ENCODE measurements at regions not wholly inside any gene's neighbourhood (a gene's known extent, or its start where the extent isn't known, plus 50 kb on each side); places are given as distances from the start of the nearest gene placed in this dataset.

DNA sequence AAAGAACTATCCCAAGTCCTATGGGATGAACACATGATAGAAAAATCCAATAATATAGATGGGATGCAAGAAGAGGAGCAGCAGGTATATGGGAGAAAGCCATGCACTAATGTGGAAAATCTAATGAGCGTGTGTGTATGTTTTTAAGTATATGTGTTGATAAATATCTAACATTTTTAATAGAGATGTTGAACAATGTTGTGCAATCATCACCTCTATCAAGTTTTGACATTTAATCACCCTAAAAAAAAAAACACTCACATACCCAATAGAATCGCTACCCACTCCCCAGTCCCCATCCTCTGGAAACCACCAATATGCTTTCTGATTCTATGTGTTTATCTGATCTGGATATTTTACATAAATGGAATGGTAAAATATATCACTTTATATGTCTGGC, 983.7 kb downstream of the SUCLG1 start:
- H3K27ac Mint-ChIP-seq, result no peak overlapping the region
- H3K27me3 Mint-ChIP-seq (ENCODE audit: low read depth), result no peaks in the 10 kb centered on the region
- H3K36me3 Mint-ChIP-seq (ENCODE audit: insufficient read depth in 2 of 2), result peaks cover 0 to 2% of the 10 kb centered on the region in 2 donors
- H3K4me3 Mint-ChIP-seq, result no peak overlapping the region
- H3K4me1 Mint-ChIP-seq (ENCODE audit: low read depth), result no peaks in the 10 kb centered on the region
- DNase-seq (no peak), ATAC-seq (replicated peaks in 1 of 2) (no peak)
- H3K9me3 Mint-ChIP-seq, result peaks cover 5 to 7% of the 10 kb centered on the region in 2 donors

DNA sequence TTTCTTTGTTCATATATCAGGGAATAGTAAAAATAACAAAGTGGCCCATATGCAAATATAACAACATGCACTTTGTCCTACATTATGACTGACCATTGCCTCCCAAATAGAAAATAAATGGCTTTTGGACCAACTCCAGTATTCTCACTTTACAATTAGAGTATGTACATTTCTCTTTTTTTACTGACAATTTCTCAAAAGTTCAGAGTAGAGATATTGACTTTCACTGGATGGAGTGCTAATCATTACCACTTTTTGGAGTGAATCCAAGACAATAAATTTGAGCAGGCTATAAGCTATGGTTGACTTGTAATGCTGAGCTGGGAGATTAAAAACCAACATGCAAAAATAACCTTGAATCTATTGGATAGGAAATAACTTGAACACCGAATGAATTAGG, 987.4 kb downstream of the SUCLG1 start:
- no peaks in the 10 kb centered on the region for H3K27me3 Mint-ChIP-seq (ENCODE audit: low read depth)
- ATAC-seq (replicated peaks in 1 of 2) (no peak), DNase-seq (no peak)
- H3K9me3 Mint-ChIP-seq, result peaks cover 2 to 12% of the 10 kb centered on the region in 2 donors
- H3K27ac Mint-ChIP-seq, result no peak overlapping the region
- no peak overlapping the region for H3K4me3 Mint-ChIP-seq
- H3K36me3 Mint-ChIP-seq (ENCODE audit: insufficient read depth in 2 of 2), result peaks cover 0 to 4% of the 10 kb centered on the region in 2 donors
- no peaks in the 10 kb centered on the region for H3K4me1 Mint-ChIP-seq (ENCODE audit: low read depth)

DNA sequence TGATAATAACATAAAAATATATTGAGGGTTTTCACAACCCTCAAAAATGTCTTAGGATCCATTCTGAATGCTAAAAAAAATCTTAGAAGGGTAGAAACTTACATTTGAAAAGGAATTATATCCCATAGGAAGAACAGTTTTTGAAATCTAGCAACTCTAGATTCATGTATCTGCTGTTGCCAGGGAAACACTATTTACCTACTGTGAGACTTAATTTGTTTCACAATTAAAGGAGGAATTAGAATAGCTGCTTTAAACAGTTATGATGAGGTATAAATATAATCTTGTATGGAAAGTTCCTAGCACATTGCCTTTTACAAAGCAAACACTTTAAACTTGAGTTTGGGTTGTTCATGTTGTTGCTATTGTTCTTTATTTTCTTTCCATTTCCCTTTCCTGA, 988.2 kb downstream of the SUCLG1 start:
- Mint-ChIP-seq H3K27me3 (ENCODE audit: low read depth) (no peaks in the 10 kb centered on the region), H3K4me3 (no peak overlapping the region), H3K36me3 (ENCODE audit: insufficient read depth in 2 of 2) (peaks cover 0 to 4% of the 10 kb centered on the region in 2 donors), H3K4me1 (ENCODE audit: low read depth) (no peaks in the 10 kb centered on the region), H3K27ac (no peak overlapping the region), H3K9me3 (peaks cover 2 to 12% of the 10 kb centered on the region in 2 donors)
- DNase-seq (no peak), ATAC-seq (replicated peaks in 1 of 2) (no peak)

DNA sequence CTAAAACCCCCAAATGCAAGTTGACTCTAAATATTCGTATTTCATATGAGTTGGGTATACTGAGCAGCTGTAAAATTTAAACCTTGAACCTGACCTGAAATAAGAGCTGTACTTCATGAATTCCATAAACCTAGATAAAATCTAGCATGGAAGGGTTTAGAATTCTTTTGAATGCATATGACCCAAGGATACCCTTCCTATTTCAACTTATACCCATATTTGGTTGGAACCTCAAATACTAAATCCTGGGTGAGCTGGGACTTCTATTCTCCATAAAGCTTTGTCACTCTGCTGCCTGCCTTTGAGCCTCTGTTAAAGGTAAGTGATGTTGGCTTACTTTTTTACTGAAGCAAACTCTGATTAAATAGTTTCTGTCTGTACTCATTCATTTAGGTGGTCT, 994.6 kb downstream of the SUCLG1 start:
- Mint-ChIP-seq H3K36me3 (ENCODE audit: insufficient read depth in 2 of 2) (peaks cover 0 to 2% of the 10 kb centered on the region in 2 donors), H3K4me1 (ENCODE audit: low read depth) (no peaks in the 10 kb centered on the region)

DNA sequence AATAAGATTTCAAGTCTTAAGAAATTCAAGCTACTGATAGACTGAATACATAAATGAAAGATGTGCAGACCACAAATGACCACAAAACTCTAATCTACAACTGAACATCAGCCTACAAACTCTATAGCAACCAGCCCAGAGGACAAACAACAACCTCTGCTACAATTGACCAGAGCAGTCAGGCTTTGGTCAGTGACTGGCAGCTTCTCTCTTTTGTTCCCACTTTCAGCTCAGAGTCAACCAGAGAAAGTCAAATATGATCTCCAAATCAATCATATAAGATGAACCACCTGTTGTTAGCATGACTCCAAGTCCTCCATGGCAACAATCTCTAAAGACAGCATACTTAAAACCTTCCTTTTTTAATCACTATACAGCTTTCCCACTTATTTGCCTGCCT, 996.2 kb downstream of the SUCLG1 start:
- H3K4me3 Mint-ChIP-seq, result no peak overlapping the region
- H3K27ac Mint-ChIP-seq, result no peak overlapping the region
- no peaks in the 10 kb centered on the region for H3K4me1 Mint-ChIP-seq (ENCODE audit: low read depth)
- DNase-seq (no peak), ATAC-seq (replicated peaks in 1 of 2) (no peak)
- peaks cover 0 to 3% of the 10 kb centered on the region in 2 donors for H3K9me3 Mint-ChIP-seq
- peaks cover 0 to 2% of the 10 kb centered on the region in 2 donors for H3K36me3 Mint-ChIP-seq (ENCODE audit: insufficient read depth in 2 of 2)
- no peaks in the 10 kb centered on the region for H3K27me3 Mint-ChIP-seq (ENCODE audit: low read depth)

More for the DNA sequence above, 994.6 kb downstream of the SUCLG1 start:
- DNase-seq, result no peak
- Mint-ChIP-seq H3K27me3 (ENCODE audit: low read depth) (no peaks in the 10 kb centered on the region), H3K9me3 (peaks cover 0 to 9% of the 10 kb centered on the region in 2 donors), H3K4me3 (no peak overlapping the region), H3K27ac (no peak overlapping the region)
- ATAC-seq (replicated peaks in 1 of 2), result no peak

DNA sequence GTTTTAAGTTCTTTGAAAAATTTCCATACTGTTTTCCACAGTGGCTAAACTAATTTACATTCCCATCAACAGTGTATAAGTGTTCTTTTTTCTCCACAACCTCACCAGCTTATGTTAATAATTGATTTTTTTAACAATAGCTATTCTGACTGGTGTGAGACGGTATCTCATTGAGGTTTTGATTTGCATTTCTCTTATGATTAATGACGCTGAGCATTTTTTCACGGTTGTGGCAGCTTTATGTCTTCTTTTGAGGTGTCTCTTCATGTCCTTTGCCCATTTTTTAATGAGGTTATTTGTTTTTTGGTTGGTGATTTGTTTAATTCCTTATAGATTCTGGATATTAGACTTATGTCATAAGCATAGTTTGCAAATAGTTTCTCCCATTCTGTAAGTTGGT, 997.9 kb downstream of the SUCLG1 start:
- Mint-ChIP-seq H3K4me3 (no peak overlapping the region), H3K27ac (no peak overlapping the region), H3K9me3 (peaks cover 0 to 2% of the 10 kb centered on the region in 2 donors), H3K36me3 (ENCODE audit: insufficient read depth in 2 of 2) (no peaks in the 10 kb centered on the region), H3K4me1 (ENCODE audit: low read depth) (no peaks in the 10 kb centered on the region), H3K27me3 (ENCODE audit: low read depth) (no peaks in the 10 kb centered on the region)
- no peak for DNase-seq
- no peak for ATAC-seq (replicated peaks in 1 of 2)

DNA sequence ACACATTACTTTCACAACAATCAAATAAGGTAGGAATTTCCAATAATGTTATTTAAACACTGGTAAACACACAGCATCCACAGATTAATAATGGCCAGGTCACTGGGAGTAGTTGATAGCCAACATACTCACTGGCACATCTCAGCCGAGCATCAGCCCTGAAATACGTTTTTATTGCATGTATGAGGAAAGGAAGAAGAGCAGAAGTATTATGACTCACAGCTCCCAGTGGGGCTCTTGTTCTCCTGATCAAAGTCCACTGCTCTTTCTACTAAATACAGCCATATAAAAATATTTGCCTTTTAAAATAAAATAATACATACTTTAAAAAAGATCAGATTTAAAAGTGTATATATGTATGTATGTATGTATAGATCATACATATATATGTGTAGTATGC, 999.6 kb downstream of the SUCLG1 start:
- ATAC-seq (replicated peaks in 1 of 2) (no peak), DNase-seq (no peak)
- Mint-ChIP-seq H3K27ac (no peak overlapping the region), H3K36me3 (ENCODE audit: insufficient read depth in 2 of 2) (no peaks in the 10 kb centered on the region), H3K27me3 (ENCODE audit: low read depth) (no peaks in the 10 kb centered on the region), H3K4me3 (no peak overlapping the region), H3K9me3 (peaks cover 2% of the 10 kb centered on the region in 2 donors), H3K4me1 (ENCODE audit: low read depth) (no peaks in the 10 kb centered on the region)

DNA sequence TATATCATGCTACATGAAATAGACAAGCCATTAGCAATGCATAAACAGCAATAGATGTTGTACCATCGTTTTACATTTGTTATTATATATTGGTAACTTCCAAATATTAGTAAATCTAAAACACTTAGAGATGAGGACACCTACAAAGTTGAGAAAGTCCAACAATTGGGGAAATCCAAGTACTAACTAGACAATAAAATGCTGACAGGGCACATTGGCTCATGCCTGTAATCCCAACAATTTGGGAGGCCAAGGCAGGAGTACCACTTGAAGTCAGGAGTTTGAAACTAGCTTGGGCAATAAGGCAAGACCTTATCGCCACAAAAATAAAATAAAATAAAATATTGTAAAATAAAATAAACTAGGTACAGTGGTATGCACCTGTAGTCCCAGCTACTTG, 1023.1 kb downstream of the SUCLG1 start:
- Mint-ChIP-seq H3K9me3 (peaks cover 3 to 8% of the 10 kb centered on the region in 2 donors), H3K4me3 (no peak overlapping the region), H3K4me1 (ENCODE audit: low read depth) (no peaks in the 10 kb centered on the region), H3K36me3 (ENCODE audit: insufficient read depth in 2 of 2) (no peaks in the 10 kb centered on the region), H3K27ac (no peak overlapping the region), H3K27me3 (ENCODE audit: low read depth) (no peaks in the 10 kb centered on the region)
- DNase-seq, result no peak
- ATAC-seq (replicated peaks in 1 of 2), result no peak

DNA sequence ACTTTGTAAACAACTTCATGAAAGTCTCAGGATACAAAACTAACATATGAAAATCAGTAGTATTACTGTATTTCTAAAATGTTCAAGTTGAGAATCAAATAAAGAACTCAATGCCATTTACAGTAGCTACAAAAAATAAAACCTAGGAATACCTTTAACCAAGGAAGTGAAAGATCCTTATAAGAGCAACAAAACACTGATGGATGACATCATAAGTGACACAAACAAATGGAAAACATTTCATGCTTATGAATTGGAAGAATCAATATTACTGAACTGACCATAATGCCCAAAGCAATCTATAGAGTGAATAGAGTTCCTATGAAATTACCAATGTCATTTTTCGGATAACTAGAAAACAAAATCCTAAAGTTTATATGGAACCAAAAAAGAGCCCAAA, 1038.1 kb downstream of the SUCLG1 start:
- ATAC-seq (replicated peaks in 1 of 2) (no peak), DNase-seq (no peak)
- H3K36me3 Mint-ChIP-seq (ENCODE audit: insufficient read depth in 2 of 2), result peaks cover 1 to 5% of the 10 kb centered on the region in 2 donors
- peaks cover 7 to 26% of the 10 kb centered on the region in 2 donors for H3K9me3 Mint-ChIP-seq
- H3K4me1 Mint-ChIP-seq (ENCODE audit: low read depth), result no peaks in the 10 kb centered on the region
- H3K4me3 Mint-ChIP-seq, result no peak overlapping the region
- no peaks in the 10 kb centered on the region for H3K27me3 Mint-ChIP-seq (ENCODE audit: low read depth)
- H3K27ac Mint-ChIP-seq, result no peak overlapping the region

DNA sequence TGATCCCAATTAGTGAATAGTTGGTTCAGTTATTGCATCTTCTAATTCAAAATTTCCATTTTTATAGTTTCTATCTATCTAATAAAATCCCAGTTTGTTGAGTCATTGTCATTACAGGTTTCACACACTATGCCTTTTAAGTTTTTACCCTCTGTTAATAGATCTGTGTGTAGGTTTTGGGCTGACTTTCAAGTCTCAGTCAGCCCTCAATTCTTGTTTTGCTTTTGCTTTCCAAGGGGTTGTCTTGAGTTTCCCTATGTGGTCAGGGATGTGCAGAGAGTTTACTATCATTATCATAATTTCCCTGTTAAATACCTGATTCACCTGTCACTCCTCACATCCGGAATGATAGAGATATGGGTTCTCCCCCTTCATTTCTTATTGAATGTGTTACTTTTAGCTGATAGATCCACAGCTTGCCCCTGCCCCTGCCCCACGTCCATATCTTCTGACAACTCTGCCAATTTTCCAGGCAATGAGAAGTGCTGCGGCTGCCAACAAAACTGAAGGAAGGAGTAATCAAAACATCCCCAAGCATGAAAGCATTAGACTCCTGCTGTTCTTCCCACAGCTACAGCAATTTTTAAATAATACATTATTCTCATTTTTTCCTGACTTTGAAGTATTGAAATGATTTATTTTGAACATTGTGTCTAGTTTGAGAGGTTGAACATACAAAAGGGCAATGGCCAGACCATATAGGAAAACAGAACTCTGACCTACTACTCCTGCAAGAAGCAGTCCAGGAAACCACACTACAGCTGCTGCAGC, 1064.8 kb downstream of the SUCLG1 start:
- H3K27ac Mint-ChIP-seq, result no peak overlapping the region
- ATAC-seq (replicated peaks in 1 of 2), result no peak
- peaks cover 0 to 2% of the 10 kb centered on the region in 2 donors for H3K9me3 Mint-ChIP-seq
- H3K36me3 Mint-ChIP-seq (ENCODE audit: insufficient read depth in 2 of 2), result peaks cover 0 to 2% of the 10 kb centered on the region in 2 donors
- H3K27me3 Mint-ChIP-seq (ENCODE audit: low read depth), result no peaks in the 10 kb centered on the region
- no peak overlapping the region for H3K4me3 Mint-ChIP-seq
- DNase-seq, result no peak
- H3K4me1 Mint-ChIP-seq (ENCODE audit: low read depth), result no peaks in the 10 kb centered on the region

DNA sequence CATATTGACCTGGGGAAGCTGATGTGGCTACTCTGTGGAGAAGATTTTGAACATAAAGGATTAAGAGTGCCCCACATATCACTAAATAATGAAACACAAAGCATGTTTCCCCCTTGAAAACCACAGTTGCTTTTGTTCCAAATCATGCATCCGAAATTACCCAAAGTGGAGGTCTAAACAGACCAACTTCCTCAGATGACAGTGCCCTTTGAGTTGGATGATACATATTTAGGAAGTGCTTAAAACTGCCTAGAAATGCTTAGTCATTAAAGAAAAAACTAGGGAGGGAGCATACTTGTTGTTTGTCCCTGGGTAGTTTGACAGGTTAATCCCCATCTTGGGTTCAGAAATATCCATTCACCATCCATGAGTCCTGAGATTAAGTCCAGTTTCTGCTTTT, 1070.3 kb downstream of the SUCLG1 start:
- no peaks in the 10 kb centered on the region for H3K27me3 Mint-ChIP-seq (ENCODE audit: low read depth)
- DNase-seq, result no peak
- H3K9me3 Mint-ChIP-seq, result peaks cover 0 to 2% of the 10 kb centered on the region in 2 donors
- H3K4me3 Mint-ChIP-seq, result no peak overlapping the region
- peaks cover 0 to 2% of the 10 kb centered on the region in 2 donors for H3K36me3 Mint-ChIP-seq (ENCODE audit: insufficient read depth in 2 of 2)
- no peaks in the 10 kb centered on the region for H3K4me1 Mint-ChIP-seq (ENCODE audit: low read depth)
- no peak for ATAC-seq (replicated peaks in 1 of 2)
- H3K27ac Mint-ChIP-seq, result no peak overlapping the region

DNA sequence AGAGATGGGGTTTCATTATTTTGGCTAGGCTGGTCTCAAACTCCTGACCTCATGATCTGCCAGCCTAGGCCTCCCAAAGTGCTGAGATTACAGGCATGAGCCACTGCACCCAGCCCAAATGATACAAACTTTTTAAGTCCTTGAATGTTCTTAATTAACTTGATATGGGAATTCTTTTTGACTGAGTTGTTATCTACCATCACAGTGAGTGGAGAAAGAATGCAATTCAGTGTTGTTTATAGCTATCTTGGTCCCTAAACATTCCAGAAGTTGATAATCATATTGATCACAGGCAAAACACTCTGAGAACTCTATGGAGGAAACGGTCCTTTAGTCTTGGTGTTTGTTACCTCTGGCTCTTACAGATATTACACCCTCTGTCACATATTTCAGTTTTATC, 1072.5 kb downstream of the SUCLG1 start:
- Mint-ChIP-seq H3K27me3 (ENCODE audit: low read depth) (no peaks in the 10 kb centered on the region), H3K4me1 (ENCODE audit: low read depth) (no peaks in the 10 kb centered on the region), H3K9me3 (peaks cover 0 to 5% of the 10 kb centered on the region in 2 donors), H3K4me3 (no peak overlapping the region), H3K36me3 (ENCODE audit: insufficient read depth in 2 of 2) (peaks cover 0 to 2% of the 10 kb centered on the region in 2 donors), H3K27ac (no peak overlapping the region)
- DNase-seq (no peak), ATAC-seq (replicated peaks in 1 of 2) (no peak)

DNA sequence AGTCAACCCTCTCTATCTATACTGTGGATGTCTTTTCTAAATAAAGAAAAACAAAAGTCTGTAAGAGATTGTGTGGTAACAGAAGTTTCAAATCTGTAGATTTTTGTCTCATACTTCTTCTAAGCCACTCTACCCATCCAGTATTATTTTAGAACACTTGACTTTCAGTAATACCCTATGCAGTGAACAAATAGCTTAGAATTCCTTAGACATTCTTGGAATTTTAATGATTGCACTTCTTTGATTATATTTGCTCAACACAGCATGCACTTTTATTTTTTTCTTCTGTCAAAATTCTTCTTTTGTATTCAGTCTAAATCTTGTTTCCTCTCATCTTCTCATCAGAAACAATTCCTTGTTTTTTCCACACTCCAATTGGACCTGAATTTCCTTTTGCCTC, 1080.2 kb downstream of the SUCLG1 start:
- no peaks in the 10 kb centered on the region for H3K4me1 Mint-ChIP-seq (ENCODE audit: low read depth)
- DNase-seq, result no peak
- ATAC-seq (replicated peaks in 1 of 2), result no peak
- H3K4me3 Mint-ChIP-seq, result no peak overlapping the region
- H3K27ac Mint-ChIP-seq, result no peak overlapping the region
- H3K9me3 Mint-ChIP-seq, result peaks cover 5 to 6% of the 10 kb centered on the region in 2 donors
- no peaks in the 10 kb centered on the region for H3K36me3 Mint-ChIP-seq (ENCODE audit: insufficient read depth in 2 of 2)
- no peaks in the 10 kb centered on the region for H3K27me3 Mint-ChIP-seq (ENCODE audit: low read depth)

DNA sequence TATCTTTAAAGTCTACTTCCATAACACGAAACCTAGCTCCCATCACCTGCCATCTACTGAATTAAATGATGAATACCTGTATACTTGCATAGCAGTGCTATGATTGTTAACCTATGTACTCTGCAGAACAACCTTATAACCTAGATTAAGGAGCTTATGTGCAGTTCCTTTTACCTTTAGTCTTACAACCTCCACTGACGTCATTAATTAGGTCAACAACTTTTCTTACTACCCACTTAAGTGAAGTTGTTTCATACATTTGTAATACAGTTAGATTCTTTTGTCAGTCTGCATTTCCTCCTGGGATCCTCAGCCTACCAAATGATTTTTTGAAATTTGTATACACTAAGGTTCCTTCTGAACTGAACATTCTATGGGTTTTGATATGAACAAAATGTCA, 1082.3 kb downstream of the SUCLG1 start:
- Mint-ChIP-seq H3K9me3 (peaks cover 1 to 7% of the 10 kb centered on the region in 2 donors), H3K27me3 (ENCODE audit: low read depth) (no peaks in the 10 kb centered on the region), H3K27ac (no peak overlapping the region), H3K4me3 (no peak overlapping the region), H3K36me3 (ENCODE audit: insufficient read depth in 2 of 2) (no peaks in the 10 kb centered on the region), H3K4me1 (ENCODE audit: low read depth) (no peaks in the 10 kb centered on the region)
- DNase-seq (no peak), ATAC-seq (replicated peaks in 1 of 2) (no peak)
